HEK293 (cell line): ENCODE measurements at regions not wholly inside any gene's neighbourhood (a gene's known extent, or its start where the extent isn't known, plus 50 kb on each side); places are given as distances from the start of the nearest gene placed in this dataset.

ENCODE experiments used
- ATF2 ChIP-seq: fragments of 450-650 bp; formaldehyde crosslinking; IDR thresholded peaks from 2 replicates; pipeline ENCODE4 v1.5.1; 2016; ENCODE audit warnings: missing biosample characterization, missing genetic modification characterization, low read depth
- CTCF ChIP-seq: fragments of 450-650 bp; formaldehyde crosslinking; IDR thresholded peaks from 2 replicates; pipeline ENCODE4 v1.5.1; 2016; ENCODE audit warnings: missing biosample characterization, missing genetic modification characterization
- REST ChIP-seq: fragments of 450-650 bp; formaldehyde crosslinking; IDR thresholded peaks from 2 replicates; pipeline ENCODE4 v1.5.1; 2016; ENCODE audit warnings: missing biosample characterization, missing genetic modification characterization
- TCF7L2 ChIP-seq: IDR thresholded peaks from 2 replicates; pipeline ENCODE4 v1.6.1; 2011; ENCODE audit warnings: low read depth, mild to moderate bottlenecking, inconsistent platforms, low read length, moderate library complexity, borderline replicate concordance
- ZBTB21 ChIP-seq: fragments of 450-650 bp; formaldehyde crosslinking; IDR thresholded peaks from 2 replicates; pipeline ENCODE4 v1.5.1; 2017; ENCODE audit warnings: missing biosample characterization, missing genetic modification characterization
- ZNF133 ChIP-seq: fragments of 450-650 bp; formaldehyde crosslinking; IDR thresholded peaks from 2 replicates; pipeline ENCODE4 v1.5.1; 2016; ENCODE audit warnings: missing biosample characterization, missing genetic modification characterization
- ZNF138 ChIP-seq: fragments of 450-650 bp; formaldehyde crosslinking; IDR thresholded peaks from 2 replicates; pipeline ENCODE4 v1.5.1; 2016; ENCODE audit warnings: missing biosample characterization, missing genetic modification characterization, borderline replicate concordance
- ZNF140 ChIP-seq: fragments of 450-650 bp; formaldehyde crosslinking; IDR thresholded peaks from 2 replicates; pipeline ENCODE4 v1.5.1; 2016; ENCODE audit warnings: missing biosample characterization, missing genetic modification characterization
- ZNF239 ChIP-seq: fragments of 450-650 bp; formaldehyde crosslinking; IDR thresholded peaks from 2 replicates; pipeline ENCODE4 v1.5.1; 2016; ENCODE audit warnings: missing biosample characterization, missing genetic modification characterization
- ZNF423 ChIP-seq: fragments of 450-650 bp; formaldehyde crosslinking; IDR thresholded peaks from 2 replicates; pipeline ENCODE4 v1.5.1; 2016; ENCODE audit warnings: missing biosample characterization, missing genetic modification characterization
- ZNF510 ChIP-seq: fragments of 450-650 bp; formaldehyde crosslinking; IDR thresholded peaks from 2 replicates; pipeline ENCODE4 v1.5.1; 2018; ENCODE audit warnings: mild to moderate bottlenecking, missing genetic modification characterization, missing biosample characterization; ENCODE audit not compliant: insufficient replicate concordance
- ZNF585B ChIP-seq: fragments of 450-650 bp; formaldehyde crosslinking; IDR thresholded peaks from 2 replicates; pipeline ENCODE4 v1.5.1; 2016; ENCODE audit warnings: missing biosample characterization, missing genetic modification characterization
- ZNF830 ChIP-seq: fragments of 450-650 bp; IDR thresholded peaks from 2 replicates; pipeline ENCODE4 v1.5.0; 2018; ENCODE audit warnings: missing biosample characterization, missing genetic modification characterization, low read depth, mild to moderate bottlenecking, moderate library complexity

GRCh38 chr3:106249981-106250380, 381.2 kb upstream of the CBLB start:
- TF ChIP-seq CTCF (tag by site-specific recombination) (no peak), ZBTB21 (tag by site-specific recombination) (no peak), TCF7L2 (no peak), ATF2 (tag by site-specific recombination) (no peak), ZNF510 (tag by site-specific recombination) (no peak), ZNF140 (tag by site-specific recombination) (no peak), ZNF423 (tag by site-specific recombination) (no peak), ZNF133 (tag by site-specific recombination) (no peak), REST (no peak), ZNF239 (no peak), ZNF585B (tag by site-specific recombination) (no peak), ZNF138 (no peak), ZNF830 (no peak)
